ENCODE measurements at regions not wholly inside any gene's neighbourhood (a gene's known extent, or its start where the extent isn't known, plus 50 kb on each side); places are given as distances from the start of the nearest gene placed in this dataset.

DNA sequence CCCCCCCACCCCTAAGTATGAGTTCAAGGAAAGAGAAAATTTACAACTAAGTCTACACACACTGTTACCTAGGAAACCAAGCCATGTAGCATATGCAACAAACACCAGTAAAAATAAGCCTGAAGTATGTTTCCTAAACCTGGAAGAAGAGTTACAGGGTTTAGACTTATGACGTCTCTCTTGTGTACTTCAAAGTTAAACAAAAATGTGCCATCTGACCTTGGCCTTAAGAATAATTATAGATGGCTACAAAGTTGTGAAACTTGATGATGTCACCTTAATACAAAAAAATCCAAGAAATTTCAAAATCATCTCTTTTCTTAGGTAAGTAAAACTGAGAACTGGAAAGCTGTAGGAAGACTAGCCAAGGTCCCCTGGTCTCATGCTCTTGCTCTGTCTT, 297.6 kb upstream of the NRXN1 start:
- TF ChIP-seq, protein P1, sequence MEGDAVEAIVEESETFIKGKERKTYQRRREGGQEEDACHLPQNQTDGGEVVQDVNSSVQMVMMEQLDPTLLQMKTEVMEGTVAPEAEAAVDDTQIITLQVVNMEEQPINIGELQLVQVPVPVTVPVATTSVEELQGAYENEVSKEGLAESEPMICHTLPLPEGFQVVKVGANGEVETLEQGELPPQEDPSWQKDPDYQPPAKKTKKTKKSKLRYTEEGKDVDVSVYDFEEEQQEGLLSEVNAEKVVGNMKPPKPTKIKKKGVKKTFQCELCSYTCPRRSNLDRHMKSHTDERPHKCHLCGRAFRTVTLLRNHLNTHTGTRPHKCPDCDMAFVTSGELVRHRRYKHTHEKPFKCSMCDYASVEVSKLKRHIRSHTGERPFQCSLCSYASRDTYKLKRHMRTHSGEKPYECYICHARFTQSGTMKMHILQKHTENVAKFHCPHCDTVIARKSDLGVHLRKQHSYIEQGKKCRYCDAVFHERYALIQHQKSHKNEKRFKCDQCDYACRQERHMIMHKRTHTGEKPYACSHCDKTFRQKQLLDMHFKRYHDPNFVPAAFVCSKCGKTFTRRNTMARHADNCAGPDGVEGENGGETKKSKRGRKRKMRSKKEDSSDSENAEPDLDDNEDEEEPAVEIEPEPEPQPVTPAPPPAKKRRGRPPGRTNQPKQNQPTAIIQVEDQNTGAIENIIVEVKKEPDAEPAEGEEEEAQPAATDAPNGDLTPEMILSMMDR (IDR thresholded peaks at IDR 0.05; ENCODE audit: borderline replicate concordance, insufficient read depth, low read depth, low read length), result no peak
- no peak overlapping the region for H3K4me3 ChIP-seq (ENCODE audit: low read depth, low read length)

DNA sequence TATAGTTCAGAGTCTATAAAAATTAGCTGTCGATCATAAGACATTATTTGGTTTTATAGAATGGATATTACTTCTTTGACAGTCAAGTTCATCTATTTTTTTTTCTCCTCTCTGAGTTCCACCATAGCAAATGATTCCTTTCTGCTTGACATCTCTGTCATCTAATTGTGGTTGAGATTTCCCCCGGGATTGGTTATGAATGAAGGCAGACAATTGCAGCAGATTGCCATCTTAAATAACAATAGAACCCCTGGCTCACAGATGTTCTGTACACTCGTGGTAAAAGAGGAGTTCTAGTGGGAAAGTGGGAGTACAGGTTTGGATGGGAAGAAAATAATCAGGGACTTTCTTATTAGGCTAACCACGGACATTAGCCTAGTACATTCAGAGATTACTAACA, 292.1 kb upstream of the NRXN1 start:
- no peak overlapping the region for H3K4me3 ChIP-seq (ENCODE audit: low read depth, low read length)
- TF ChIP-seq, protein P1 (IDR thresholded peaks at IDR 0.05; ENCODE audit: borderline replicate concordance, insufficient read depth, low read depth, low read length), result no peak

DNA sequence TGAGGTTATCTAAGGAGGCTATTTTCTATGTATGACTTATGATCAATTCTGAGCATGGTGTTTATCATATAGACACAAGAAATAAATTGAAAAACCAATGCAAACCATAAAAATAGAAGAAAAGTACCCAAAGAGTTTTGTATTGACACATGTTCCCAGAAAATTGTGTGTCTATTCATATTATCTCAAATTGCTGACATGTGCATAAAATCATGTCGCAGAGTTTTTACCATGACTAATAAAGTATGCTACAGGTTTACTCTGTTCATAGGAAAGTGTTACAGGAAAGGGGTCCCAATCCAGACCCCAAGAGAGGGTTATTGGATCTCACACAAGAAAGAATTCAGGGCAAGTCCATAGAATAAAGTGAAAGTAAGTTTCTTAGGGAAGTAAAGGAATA, 290.7 kb upstream of the NRXN1 start:
- TF ChIP-seq, protein P1 (IDR thresholded peaks at IDR 0.05; ENCODE audit: borderline replicate concordance, insufficient read depth, low read depth, low read length), result no peak
- H3K4me3 ChIP-seq (ENCODE audit: low read depth, low read length), result no peak overlapping the region

DNA sequence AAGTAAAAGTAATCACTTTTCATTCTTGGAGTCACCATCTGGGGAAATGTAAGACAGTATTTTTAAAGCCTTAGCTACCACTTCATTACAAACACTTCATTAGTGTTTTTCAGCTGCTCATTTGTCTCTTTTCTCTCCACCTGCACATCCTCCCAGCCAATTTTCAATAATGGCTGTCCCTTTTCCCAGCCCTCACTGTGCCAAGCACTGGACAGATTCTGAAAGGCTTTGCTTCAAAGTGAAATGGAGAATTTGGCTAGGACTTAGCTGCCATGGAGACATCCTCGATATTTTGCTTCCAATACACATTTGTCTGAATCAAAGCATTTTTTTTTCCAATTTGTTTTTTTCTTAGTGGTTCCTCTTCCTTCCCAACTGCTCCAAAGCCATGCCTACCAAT, 272.4 kb upstream of the NRXN1 start:
- TF ChIP-seq, protein P1 (IDR thresholded peaks at IDR 0.05; ENCODE audit: borderline replicate concordance, insufficient read depth, low read depth, low read length), result no peak
- H3K4me3 ChIP-seq (ENCODE audit: low read depth, low read length), result no peak overlapping the region

DNA sequence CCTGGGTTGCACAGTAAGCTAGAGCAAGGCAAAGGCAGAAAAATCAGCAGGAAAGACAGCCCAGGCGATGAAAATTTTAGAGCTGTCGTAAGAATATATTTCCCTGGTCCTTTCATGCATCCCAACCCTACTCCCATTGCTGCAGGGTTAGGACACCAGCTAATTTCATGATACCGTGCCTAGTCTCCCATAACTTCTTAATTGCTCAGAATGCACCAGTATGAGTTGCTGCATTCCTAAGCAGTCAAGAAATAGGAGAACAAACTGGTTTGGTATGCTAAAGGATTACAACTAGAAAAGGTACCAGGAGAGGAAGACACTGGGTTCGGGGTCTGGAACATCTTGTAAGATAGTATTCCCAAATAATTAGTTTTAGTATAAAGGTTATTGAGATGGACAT, 269.4 kb upstream of the NRXN1 start:
- TF ChIP-seq, protein P1 (IDR thresholded peaks at IDR 0.05; ENCODE audit: borderline replicate concordance, insufficient read depth, low read depth, low read length), result no peak
- no peak overlapping the region for H3K4me3 ChIP-seq (ENCODE audit: low read depth, low read length)

DNA sequence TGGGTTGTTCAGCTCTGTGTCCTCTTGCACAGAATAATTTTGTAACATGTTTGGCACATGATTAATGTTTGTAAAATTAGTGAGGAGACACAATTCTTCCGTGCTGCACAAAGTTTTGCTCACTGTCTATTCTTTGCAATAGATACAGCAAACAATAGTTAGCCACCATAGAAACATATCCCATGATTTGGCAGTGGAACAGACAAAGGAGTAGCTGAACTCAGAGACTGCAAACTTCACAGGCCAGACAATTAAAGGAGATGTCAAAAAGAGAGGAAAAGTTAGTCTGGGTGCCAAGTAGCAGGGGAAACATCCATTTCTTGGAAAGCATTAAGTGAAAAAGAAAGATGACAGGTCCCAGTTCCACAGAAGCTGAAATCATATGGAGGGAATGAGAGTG, 267.4 kb upstream of the NRXN1 start:
- H3K4me3 ChIP-seq (ENCODE audit: low read depth, low read length), result no peak overlapping the region
- TF ChIP-seq, protein P1 (IDR thresholded peaks at IDR 0.05; ENCODE audit: borderline replicate concordance, insufficient read depth, low read depth, low read length), result no peak

DNA sequence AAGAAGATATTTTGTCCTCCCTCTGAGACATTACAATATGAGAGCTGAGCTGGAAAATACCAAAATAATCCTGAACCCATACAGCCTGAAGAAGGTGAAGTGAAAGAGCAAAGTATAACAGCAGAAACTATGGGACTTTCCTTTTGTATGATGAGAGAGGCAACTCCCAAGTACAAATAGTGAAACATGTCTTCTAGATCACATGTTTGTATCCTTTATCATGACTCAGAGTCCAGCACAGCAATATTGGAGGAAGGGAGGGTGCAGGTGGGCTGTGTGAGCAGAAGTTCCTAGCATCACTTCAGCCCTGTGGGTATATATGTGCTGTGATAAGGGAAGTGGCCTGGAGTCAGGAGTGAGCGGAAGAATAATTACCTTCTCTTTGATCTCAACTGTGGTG, 265.6 kb upstream of the NRXN1 start:
- TF ChIP-seq, protein P1 (IDR thresholded peaks at IDR 0.05; ENCODE audit: borderline replicate concordance, insufficient read depth, low read depth, low read length), result no peak
- no peak overlapping the region for H3K4me3 ChIP-seq (ENCODE audit: low read depth, low read length)
